ENCODE measurements at regions not wholly inside any gene's neighbourhood (a gene's known extent, or its start where the extent isn't known, plus 50 kb on each side); places are given as distances from the start of the nearest gene placed in this dataset.

DNA sequence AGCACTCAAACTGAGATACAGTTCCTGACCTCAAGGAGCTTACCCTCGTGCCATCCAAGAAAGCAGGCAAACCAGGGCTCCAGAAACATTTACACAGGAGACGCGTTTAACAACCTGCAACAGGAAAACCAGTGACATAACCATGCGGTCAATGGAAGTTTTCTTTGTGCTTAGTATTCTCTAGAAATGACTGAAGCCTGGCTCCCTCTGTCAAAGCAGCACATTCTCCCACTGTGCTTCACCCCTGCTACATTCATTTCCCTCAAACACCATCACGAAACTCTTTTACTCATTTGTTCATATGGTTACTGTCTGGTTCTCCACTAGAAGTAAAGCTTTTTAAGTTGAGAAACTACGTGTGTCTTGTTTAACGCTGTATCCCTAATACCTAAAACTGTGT, 161.3 kb upstream of the CCND2 start:
- peaks cover 27% of the 10 kb centered on the region for H3K4me1 Mint-ChIP-seq
- H3K27me3 Mint-ChIP-seq: peaks cover 4% of the 10 kb centered on the region
- no peak overlapping the region for H3K4me3 Mint-ChIP-seq
- ChIA-PET CTCF (interaction anchor here (3.4 kb wide), 1 partner anchor 165 kb away, joined by 27 read pairs; no protein-coding TSS in a partner anchor), POLR2A (interaction anchor here (0.6 kb wide), 1 partner anchor 159 kb away, joined by 3 read pairs; no protein-coding TSS in a partner anchor)
- TF ChIP-seq, protein P1, sequence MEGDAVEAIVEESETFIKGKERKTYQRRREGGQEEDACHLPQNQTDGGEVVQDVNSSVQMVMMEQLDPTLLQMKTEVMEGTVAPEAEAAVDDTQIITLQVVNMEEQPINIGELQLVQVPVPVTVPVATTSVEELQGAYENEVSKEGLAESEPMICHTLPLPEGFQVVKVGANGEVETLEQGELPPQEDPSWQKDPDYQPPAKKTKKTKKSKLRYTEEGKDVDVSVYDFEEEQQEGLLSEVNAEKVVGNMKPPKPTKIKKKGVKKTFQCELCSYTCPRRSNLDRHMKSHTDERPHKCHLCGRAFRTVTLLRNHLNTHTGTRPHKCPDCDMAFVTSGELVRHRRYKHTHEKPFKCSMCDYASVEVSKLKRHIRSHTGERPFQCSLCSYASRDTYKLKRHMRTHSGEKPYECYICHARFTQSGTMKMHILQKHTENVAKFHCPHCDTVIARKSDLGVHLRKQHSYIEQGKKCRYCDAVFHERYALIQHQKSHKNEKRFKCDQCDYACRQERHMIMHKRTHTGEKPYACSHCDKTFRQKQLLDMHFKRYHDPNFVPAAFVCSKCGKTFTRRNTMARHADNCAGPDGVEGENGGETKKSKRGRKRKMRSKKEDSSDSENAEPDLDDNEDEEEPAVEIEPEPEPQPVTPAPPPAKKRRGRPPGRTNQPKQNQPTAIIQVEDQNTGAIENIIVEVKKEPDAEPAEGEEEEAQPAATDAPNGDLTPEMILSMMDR (IDR thresholded peaks at IDR 0.05): no peak
- TF ChIP-seq EZH2 (IDR thresholded peaks at IDR 0.05; ENCODE audit: borderline replicate concordance, insufficient read depth, low read depth, low read length, poor library complexity, severe bottlenecking): no peak
- Histone ChIP-seq H4K20me1 (ENCODE audit: control insufficient read depth, insufficient read depth, low read length, poor library complexity, severe bottlenecking) (no peaks in the 10 kb centered on the region), H3K27me3 (replicated peaks in 1 of 4; ENCODE audit: control extremely low read depth in 1 of 4, control insufficient read depth in 3 of 4, insufficient read depth in 4 of 4, low read length in 3 of 4) (peaks cover 0 to 5% (median 0%) of the 10 kb centered on the region in 4 experiments), H2AFZ (ENCODE audit: insufficient read depth, low read depth, low read length, poor library complexity, severe bottlenecking) (no peak overlapping the region), H3K9me3 (ENCODE audit: control extremely low read depth in 1 of 3, control insufficient read depth in 2 of 3, insufficient read depth in 1 of 3, low read length in 2 of 3) (no peaks in the 10 kb centered on the region), H3K4me3 (ENCODE audit: control extremely low read depth in 1 of 5, extremely low read depth in 1 of 5, insufficient read depth in 1 of 5, low read depth in 2 of 5, low read length in 4 of 5) (no peak overlapping the region), H3K27ac (ENCODE audit: low read length in 2 of 2) (no peak overlapping the region), H3K9ac (ENCODE audit: low read length) (no peak overlapping the region), H3K36me3 (replicated peaks in 1 of 2; ENCODE audit: control extremely low read depth in 1 of 2, control insufficient read depth in 1 of 2, extremely low read depth in 1 of 2, insufficient read depth in 2 of 2, low read length in 1 of 2) (no peaks in the 10 kb centered on the region), H3K4me1 (ENCODE audit: control insufficient read depth in 2 of 2, insufficient read depth in 2 of 2, low read length in 2 of 2) (peaks cover 26% of the 10 kb centered on the region in 2 donors), H3K79me2 (ENCODE audit: control insufficient read depth, insufficient read depth, low read length) (no peaks in the 10 kb centered on the region), H3K4me2 (replicated peaks; ENCODE audit: low read depth, low read length, poor library complexity, severe bottlenecking) (no peak overlapping the region)
- ATAC-seq (ENCODE audit: low read depth) (no peak), DNase-seq (no peak)
- H3K27ac Mint-ChIP-seq: no peak overlapping the region
- H3K9me3 Mint-ChIP-seq (ENCODE audit: insufficient read depth): no peaks in the 10 kb centered on the region
- WGBS (ENCODE audit: insufficient coverage): no CpG with 5 or more reads among the region's 7 CpGs
- intact Hi-C loops (cut with micrococcal nuclease): no loop called here

DNA sequence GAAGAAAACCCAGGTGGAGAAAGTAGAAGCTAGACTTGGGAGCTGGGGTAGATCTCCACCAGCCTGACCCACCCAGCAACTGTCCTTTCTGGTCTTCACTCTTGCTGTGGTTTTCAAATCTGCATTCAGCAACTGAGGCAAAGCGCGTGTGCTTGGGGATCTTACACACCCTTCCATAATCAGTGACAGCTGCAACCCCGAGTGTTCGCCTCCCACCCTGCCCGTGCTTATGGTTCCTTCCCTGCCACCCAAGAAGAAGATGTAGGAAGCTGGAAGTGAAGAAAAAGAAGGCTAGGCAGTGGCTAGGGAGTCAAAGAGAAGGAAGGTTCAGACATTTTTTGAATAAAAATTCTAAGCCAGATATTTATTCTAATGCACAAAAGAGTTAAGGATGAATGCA, 162.6 kb upstream of the CCND2 start:
- Histone ChIP-seq H4K20me1 (ENCODE audit: control insufficient read depth, insufficient read depth, low read length, poor library complexity, severe bottlenecking) (no peaks in the 10 kb centered on the region), H3K9me3 (ENCODE audit: control extremely low read depth in 1 of 3, control insufficient read depth in 2 of 3, insufficient read depth in 1 of 3, low read length in 2 of 3) (no peaks in the 10 kb centered on the region), H3K79me2 (ENCODE audit: control insufficient read depth, insufficient read depth, low read length) (no peaks in the 10 kb centered on the region), H3K27me3 (replicated peaks in 1 of 4; ENCODE audit: control extremely low read depth in 1 of 4, control insufficient read depth in 3 of 4, insufficient read depth in 4 of 4, low read length in 3 of 4) (peaks cover 0 to 5% (median 0%) of the 10 kb centered on the region in 4 experiments), H3K27ac (ENCODE audit: low read length in 2 of 2) (no peak overlapping the region), H3K4me1 (ENCODE audit: control insufficient read depth in 2 of 2, insufficient read depth in 2 of 2, low read length in 2 of 2) (peaks cover 13 to 18% of the 10 kb centered on the region in 2 donors), H3K36me3 (replicated peaks in 1 of 2; ENCODE audit: control extremely low read depth in 1 of 2, control insufficient read depth in 1 of 2, extremely low read depth in 1 of 2, insufficient read depth in 2 of 2, low read length in 1 of 2) (no peaks in the 10 kb centered on the region), H3K4me2 (replicated peaks; ENCODE audit: low read depth, low read length, poor library complexity, severe bottlenecking) (no peak overlapping the region), H2AFZ (ENCODE audit: insufficient read depth, low read depth, low read length, poor library complexity, severe bottlenecking) (no peak overlapping the region), H3K9ac (ENCODE audit: low read length) (no peak overlapping the region), H3K4me3 (ENCODE audit: control extremely low read depth in 1 of 5, extremely low read depth in 1 of 5, insufficient read depth in 1 of 5, low read depth in 2 of 5, low read length in 4 of 5) (no peak overlapping the region)
- ATAC-seq (ENCODE audit: low read depth): no peak
- H3K9me3 Mint-ChIP-seq (ENCODE audit: insufficient read depth): no peaks in the 10 kb centered on the region
- H3K27ac Mint-ChIP-seq: no peak overlapping the region
- DNase-seq: no peak
- intact Hi-C loops (cut with micrococcal nuclease): no loop called here
- TF ChIP-seq, protein P1 (IDR thresholded peaks at IDR 0.05): no peak
- no peak for TF ChIP-seq EZH2 (IDR thresholded peaks at IDR 0.05; ENCODE audit: borderline replicate concordance, insufficient read depth, low read depth, low read length, poor library complexity, severe bottlenecking)
- 90% methylated on average over 2 of the region's 5 CpGs for WGBS (ENCODE audit: insufficient coverage)
- ChIA-PET POLR2A (no interaction called here), CTCF (interaction anchor here (0.6 to 3.4 kb wide), 6 partner anchors 32 to 166 kb away, joined by 3 to 27 read pairs (median 4); no protein-coding TSS in a partner anchor)
- H3K4me1 Mint-ChIP-seq: peaks cover 19% of the 10 kb centered on the region
- peaks cover 4% of the 10 kb centered on the region for H3K27me3 Mint-ChIP-seq
- H3K4me3 Mint-ChIP-seq: no peak overlapping the region
